DMS114 treated with DMSO at 0.1 percent for 48 hours (cell line): ENCODE measurements at regions not wholly inside any gene's neighbourhood (a gene's known extent, or its start where the extent isn't known, plus 50 kb on each side); places are given as distances from the start of the nearest gene placed in this dataset.

Source experiments
- DNase-seq: peaks from one replicate; lab custom pipeline; 2025; ENCODE audit not compliant: unreplicated experiment; lab: John Stamatoyannopoulos, UW

GRCh38 chr12:85504164-85504563 lies 224.1 kb downstream of the ALX1 start:
- DNase-seq = no peak

DNA sequence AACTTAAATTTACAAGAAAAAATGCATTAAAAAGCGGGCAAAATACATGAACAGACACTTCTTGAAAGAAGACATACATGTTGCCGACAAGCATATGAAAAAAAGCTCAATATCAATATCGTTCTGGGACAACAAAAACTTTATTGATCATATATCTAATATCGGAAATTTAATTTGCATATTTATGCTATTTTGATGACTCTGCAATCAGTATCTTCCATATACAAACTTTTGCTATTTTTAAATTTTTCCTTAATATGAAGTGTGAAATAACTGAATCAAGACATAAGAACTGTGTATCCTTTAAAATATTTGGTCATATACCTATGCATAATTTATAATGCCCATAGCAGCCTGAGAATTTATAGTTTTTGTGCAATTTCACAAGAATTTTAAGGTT lies 224.6 kb downstream of the ALX1 start:
- DNase-seq = no peak

DNA sequence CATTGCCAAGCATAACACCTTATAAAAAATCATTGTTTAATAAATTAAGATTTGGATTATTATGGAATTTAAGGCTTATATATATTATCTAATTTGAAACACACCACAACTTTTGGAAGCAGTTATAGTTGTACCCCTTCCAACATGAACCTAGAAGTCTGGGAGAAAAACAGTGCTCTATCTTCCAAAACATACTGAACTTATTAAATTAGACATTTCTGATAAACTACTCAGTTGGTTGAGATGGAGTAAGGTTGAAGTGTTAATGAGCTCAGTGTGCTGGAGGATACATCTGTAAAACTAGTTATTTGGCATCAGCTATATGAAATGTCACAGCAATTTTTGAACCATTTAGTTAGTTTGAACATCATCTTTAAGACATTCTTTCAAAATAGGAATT lies 227.4 kb downstream of the ALX1 start:
- DNase-seq = no peak

DNA sequence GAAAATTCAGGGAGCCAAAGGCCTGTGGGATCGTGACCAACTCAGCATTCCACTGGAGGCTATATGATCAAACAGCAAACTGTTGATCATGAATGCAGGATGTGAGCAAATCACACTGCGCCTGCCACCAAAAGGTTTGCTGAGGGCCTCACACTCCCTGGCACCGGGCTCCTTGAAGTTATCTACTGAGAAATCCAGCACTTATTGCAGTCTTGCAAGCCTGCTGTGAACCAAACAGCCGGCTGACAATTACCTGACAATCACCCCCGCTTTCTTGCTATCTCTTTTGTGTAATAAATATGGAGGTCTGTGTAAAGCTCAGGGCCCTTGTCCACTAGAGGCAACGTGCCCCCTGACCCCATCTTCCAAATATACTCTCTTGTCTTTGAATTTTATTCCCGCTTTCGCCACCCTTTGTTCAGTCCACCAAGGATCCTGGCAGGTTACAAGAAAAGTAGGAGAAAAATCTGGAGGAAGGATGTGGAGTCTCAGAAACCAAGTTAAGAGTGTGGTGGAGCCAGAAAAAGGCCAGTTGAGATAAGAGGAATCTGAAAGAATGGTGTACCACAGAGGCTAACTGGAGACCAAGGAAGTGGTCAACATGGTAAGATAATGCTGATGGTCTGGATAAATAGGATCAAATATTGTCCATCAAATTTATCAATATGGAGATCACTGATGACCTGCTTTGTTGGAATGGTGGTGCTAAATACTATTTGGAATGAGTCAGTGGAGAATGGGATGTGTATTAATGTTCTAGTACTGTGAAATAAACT lies 229.2 kb downstream of the ALX1 start:
- no peak for DNase-seq

DNA sequence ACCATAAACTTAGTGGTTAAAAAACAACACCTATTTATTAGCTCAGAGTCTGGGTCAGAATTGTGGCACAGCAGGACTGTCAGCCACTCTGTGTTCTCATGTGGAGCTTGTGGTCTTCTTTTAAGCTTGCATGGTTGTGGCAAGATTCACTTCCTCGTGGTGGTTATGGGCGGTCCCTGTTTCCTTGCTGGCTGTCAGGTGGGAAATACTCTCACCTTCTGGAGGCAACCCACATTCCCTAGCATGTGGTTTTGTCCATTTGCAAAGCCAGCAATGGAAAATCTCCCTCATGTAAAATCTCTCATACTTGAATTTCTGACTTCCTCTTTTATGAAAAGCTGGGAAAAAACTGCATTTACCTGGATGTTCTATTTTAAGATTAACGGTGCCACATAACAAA lies 229.8 kb downstream of the ALX1 start:
- no peak for DNase-seq

- no peak for DNase-seq
Measured at GRCh38 chr12:85516039-85516438, 236.0 kb downstream of the ALX1 start.

- no peak for DNase-seq
Measured at GRCh38 chr12:85516667-85517325, 236.8 kb downstream of the ALX1 start.

GRCh38 chr12:85519163-85519562 lies 239.1 kb downstream of the ALX1 start:
- no peak for DNase-seq

DNA sequence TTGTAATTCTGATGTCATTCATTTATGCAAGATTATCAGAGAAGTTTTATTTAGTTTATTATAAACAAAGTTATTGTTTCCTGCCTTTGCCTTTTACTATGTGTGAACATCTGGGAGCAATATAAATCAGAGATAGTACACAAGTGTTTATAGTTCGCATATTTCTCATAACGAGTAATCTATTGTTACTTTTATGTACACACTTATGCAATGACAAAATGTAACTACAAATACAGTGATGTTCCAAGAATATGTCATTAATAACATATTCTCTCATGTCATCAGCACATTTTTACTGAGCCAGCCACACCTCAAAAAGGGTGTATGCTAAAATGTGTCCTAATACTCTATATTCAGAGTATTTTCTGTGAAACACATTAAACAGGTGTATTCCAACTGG lies 243.2 kb downstream of the ALX1 start:
- no peak for DNase-seq

DNA sequence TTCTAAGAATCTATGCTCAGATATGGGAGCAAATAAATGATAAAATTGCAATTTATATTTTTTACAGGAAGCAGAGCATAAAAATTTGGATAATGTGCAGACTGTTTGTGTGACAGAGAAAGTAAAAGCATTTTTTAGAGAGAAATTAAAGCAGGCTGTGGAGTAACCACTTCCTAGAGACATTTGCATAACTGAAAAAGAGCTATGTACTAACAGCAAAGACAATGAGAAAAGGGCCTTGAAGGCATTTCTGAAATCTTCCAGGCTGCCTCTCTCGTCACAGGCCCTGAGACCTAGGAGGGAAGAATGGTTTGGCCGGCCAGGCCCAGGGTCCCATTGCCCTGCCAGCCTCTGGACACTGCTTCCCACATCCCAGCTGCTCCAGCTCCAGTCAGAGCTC lies 247.2 kb downstream of the ALX1 start:
- no peak for DNase-seq

GRCh38 chr12:85529896-85530295 lies 249.9 kb downstream of the ALX1 start:
- DNase-seq = no peak

- no peak for DNase-seq
Measured at GRCh38 chr12:85530456-85530855, 250.4 kb downstream of the ALX1 start.

DNA sequence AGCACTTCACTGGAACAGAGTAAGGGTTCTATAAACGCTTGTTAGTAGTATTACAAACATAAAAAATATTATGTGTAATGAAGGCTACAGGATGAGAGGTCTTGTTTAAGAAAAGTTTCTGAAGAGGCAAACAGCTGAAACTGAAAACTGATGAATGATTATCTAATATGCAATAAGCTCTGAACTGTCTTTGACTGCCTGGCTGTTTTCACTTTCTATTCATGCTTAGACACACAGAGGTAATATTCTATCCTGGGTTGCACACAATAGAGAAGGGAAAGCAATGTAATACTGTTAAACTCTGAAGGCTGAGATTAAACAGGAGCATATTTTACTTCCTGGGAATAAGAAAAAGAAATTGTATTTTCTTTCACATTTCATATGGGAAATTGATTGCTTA lies 251.3 kb downstream of the ALX1 start:
- DNase-seq = no peak

- DNase-seq = no peak
Measured at GRCh38 chr12:85549640-85550039, 269.6 kb downstream of the ALX1 start.

DNA sequence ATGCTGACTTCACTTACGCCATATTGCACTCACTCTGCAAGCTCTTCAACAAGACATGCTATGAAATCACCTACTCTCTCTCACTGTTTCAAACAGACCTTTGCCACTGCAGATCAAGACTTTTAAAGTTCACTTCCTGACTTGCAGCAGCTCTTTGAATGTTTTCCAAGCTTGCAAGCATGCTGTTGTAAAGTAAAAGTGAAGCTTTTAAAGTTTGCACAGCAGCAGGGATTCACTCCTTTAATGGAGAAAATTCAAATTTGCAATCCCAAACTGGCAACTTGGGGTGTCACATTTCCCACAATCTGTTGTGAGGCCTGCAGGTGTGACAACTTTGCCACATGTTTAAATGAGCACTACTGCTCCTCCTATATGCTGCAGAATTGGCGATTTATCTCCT lies 270.9 kb downstream of the ALX1 start:
- DNase-seq = no peak

DNA sequence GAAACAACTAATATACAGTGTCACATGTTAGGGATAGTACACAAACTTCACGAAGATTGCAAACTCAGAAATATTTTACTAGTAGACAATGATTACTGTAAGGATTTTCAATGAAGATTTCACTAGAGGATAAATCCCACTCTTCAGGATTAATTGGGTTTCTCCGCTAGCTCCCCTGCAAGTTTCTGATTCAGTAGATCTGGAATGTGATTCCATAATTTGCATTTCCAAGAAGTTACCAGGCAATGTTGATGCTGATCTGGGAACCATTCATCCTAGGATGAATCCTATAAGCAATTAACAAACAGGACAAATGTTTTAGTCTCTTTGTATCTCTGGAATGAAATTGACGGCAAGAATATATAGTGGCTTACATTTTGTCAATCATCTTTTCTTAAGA lies 272.4 kb downstream of the ALX1 start:
- no peak for DNase-seq

DNA sequence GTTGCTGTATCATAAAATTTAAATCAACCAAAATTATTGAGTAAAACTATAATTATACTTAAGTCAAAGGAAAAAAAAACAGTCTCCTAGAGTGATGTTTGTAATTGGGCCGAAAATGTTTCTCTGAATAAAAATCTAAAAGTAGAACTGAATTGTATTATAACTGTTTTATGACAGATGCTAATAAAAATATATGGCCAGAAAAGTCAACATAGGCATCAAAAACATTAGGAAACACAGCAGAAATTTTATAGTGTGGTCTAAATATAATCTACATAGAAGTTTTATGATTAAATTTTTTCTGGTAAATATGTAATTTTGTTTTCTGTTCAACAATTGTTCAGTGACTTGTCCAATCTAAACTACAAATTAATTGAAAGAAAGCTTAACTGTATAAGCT lies 277.8 kb downstream of the ALX1 start:
- no peak for DNase-seq

- no peak for DNase-seq
Measured at GRCh38 chr12:85558684-85559083, 277.5 kb downstream of the RASSF9 start.

DNA sequence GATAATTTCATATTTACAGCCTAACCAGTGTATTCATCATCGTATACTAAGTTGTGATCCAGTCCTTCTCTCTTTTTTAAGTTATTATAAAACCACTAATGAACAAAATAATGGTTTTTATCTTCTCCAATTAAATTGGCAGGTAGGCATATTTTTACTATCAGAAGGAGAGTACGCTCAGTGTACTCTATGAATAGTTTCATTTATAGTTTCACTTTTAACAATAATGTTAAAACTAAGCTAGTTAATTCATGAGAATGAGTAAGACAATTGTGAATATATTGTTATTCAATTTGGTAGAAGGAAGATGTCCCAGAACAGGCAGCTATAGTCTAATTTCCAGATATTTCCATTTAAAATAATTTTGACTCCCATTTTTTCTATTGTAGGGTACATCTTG lies 277.1 kb downstream of the RASSF9 start:
- no peak for DNase-seq

DNA sequence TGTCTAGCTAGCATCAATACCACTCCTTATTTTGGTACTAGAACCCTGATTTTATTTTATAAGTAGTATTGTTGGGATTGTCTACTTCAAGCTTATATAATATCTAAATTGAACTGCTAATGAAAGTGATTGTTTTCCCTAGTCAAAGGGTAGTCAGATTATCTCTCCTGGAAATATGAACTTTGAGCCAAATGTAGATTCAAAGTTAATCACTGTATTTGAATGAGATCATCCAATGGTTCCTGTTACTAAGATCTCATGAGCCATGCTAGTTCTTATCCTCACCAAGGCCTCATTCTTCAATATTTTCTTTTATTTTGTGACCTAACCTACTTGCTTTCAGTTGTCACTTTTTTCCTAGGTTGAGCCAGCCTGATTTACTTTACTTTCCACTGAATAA lies 276.7 kb downstream of the RASSF9 start:
- no peak for DNase-seq

GRCh38 chr12:85562765-85563164 lies 273.4 kb downstream of the RASSF9 start:
- DNase-seq = no peak

DNA sequence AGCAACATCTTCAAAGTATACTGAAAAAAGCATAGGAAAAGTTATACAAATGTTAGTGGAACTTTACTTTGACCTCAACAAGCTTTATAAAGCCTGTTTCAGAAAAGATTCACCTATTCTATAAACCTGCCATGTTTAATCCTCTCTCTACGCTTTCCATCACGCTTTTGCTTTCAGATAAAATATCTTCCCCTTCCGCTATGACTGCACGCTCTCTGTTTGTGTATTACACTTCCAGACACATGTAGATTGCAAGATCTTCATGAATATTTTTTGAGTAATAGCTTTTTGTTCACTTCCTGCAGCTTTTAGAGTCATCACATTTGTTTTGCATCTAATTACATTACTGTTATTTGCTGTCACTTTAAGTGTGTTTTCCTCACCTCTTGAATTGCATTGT lies 271.4 kb downstream of the RASSF9 start:
- no peak for DNase-seq
